Esophagus squamous epithelium (tissue), 4 donors: ENCODE measurements at regions not wholly inside any gene's neighbourhood (a gene's known extent, or its start where the extent isn't known, plus 50 kb on each side); places are given as distances from the start of the nearest gene placed in this dataset.

Experiments used
- CTCF ChIP-seq, 6 experiments: fragments of 450-650 bp in 4 of 6; fragments of 200-600 bp in 2 of 6; sonication (generic) in 2 of 6; IDR thresholded peaks; one replicate each; pipeline ENCODE4 v1.5.1; 2016 to 2019; ENCODE audit warnings: antibody characterized with exemption in 6 of 6, mild to moderate bottlenecking in 4 of 6, moderate library complexity in 4 of 6
- POLR2A ChIP-seq, 4 donors: fragments of 450-650 bp; IDR thresholded peaks; one replicate each; pipeline ENCODE4 v1.6.1; 2017; ENCODE audit warnings: antibody characterized with exemption in 4 of 4, mild to moderate bottlenecking in 4 of 4, moderate library complexity in 3 of 4

GRCh38 chr5:72612810-72613209 lies 105.6 kb upstream of the ZNF366 start:
- no peak for TF ChIP-seq CTCF (IDR thresholded peaks at IDR 0.05)
- TF ChIP-seq POLR2A (IDR thresholded peaks at IDR 0.05): no peak
